HG03045 (cell line): ENCODE measurements at regions not wholly inside any gene's neighbourhood (a gene's known extent, or its start where the extent isn't known, plus 50 kb on each side); places are given as distances from the start of the nearest gene placed in this dataset.
A peak's percentile ranks its signal among the peaks of the same experiment; 100 is the strongest.
"Not testable (repeated sequence)": the region's sequence is repeated elsewhere in the genome, so short reads cannot be mapped to it uniquely, and the experiment has no call there.

Experiments used
- ATAC-seq: cut with Tn5 transposase; IDR thresholded peaks from one replicate; pipeline ENCODE4 v1.9.1; 2021; ENCODE audit warnings: mild to moderate bottlenecking, moderate library complexity; ENCODE audit not compliant: unreplicated experiment

GRCh38 chr6:150764334-150765066 lies 101.0 kb upstream of the MTHFD1L start:
- no peak for ATAC-seq

- ATAC-seq = no peak
These were observed 100.3 kb upstream of the MTHFD1L start for GRCh38 chr6:150765067-150765764.

GRCh38 chr6:150766201-150766997 lies 99.1 kb upstream of the MTHFD1L start:
- ATAC-seq = no peak

- ATAC-seq = no peak
These were observed 98.3 kb upstream of the MTHFD1L start for GRCh38 chr6:150767161-150767560.

GRCh38 chr6:150767571-150768018 lies 97.9 kb upstream of the MTHFD1L start:
- ATAC-seq = no peak

- ATAC-seq = no peak
These were observed 94.9 kb upstream of the MTHFD1L start for GRCh38 chr6:150770637-150771036.

GRCh38 chr6:150773969-150774368 lies 91.5 kb upstream of the MTHFD1L start:
- ATAC-seq = no peak

- no peak for ATAC-seq
These were observed 89.9 kb upstream of the MTHFD1L start for GRCh38 chr6:150775415-150776203.

- no peak for ATAC-seq
These were observed 87.8 kb upstream of the MTHFD1L start for GRCh38 chr6:150777736-150778135.

GRCh38 chr6:150783813-150784212 lies 81.7 kb upstream of the MTHFD1L start:
- no peak for ATAC-seq

GRCh38 chr6:150787429-150787828 lies 78.1 kb upstream of the MTHFD1L start:
- no peak for ATAC-seq

GRCh38 chr6:150788089-150788488 lies 77.4 kb upstream of the MTHFD1L start:
- no peak for ATAC-seq

GRCh38 chr6:150789906-150790305 lies 75.6 kb upstream of the MTHFD1L start:
- not testable (repeated sequence) for ATAC-seq

- ATAC-seq = no peak
These were observed 73.8 kb upstream of the MTHFD1L start for GRCh38 chr6:150791717-150792116.

- no peak for ATAC-seq
These were observed 67.6 kb upstream of the MTHFD1L start for GRCh38 chr6:150797949-150798348.

GRCh38 chr6:150799276-150799805 lies 66.2 kb upstream of the MTHFD1L start:
- no peak for ATAC-seq

- no peak for ATAC-seq
These were observed 64.7 kb upstream of the MTHFD1L start for GRCh38 chr6:150800674-150801314.

- ATAC-seq = no peak
These were observed 58.7 kb upstream of the MTHFD1L start for GRCh38 chr6:150806790-150807189.

GRCh38 chr6:150813319-150813992 lies 52.0 kb upstream of the MTHFD1L start:
- peak; percentile 67 for ATAC-seq

GRCh38 chr6:150813993-150814359 lies 51.5 kb upstream of the MTHFD1L start:
- ATAC-seq = peak; percentile 62
